Nephron progenitor cell (in vitro differentiated cells): ENCODE measurements at regions not wholly inside any gene's neighbourhood (a gene's known extent, or its start where the extent isn't known, plus 50 kb on each side); places are given as distances from the start of the nearest gene placed in this dataset.

ENCODE experiments used
- DNase-seq: peaks from one replicate; pipeline ENCODE4 v3.0.0; 2021
- H3K27ac Mint-ChIP-seq: 2 replicates; pipeline ENCODE4 v1.8.0; 2021; ENCODE audit warnings: mild to moderate bottlenecking, moderate library complexity, mixed read lengths
- H3K27me3 Mint-ChIP-seq: 2 replicates; pipeline ENCODE4 v1.8.0; 2021; ENCODE audit warnings: mild to moderate bottlenecking, low read depth, mixed read lengths; ENCODE audit not compliant: poor library complexity
- H3K36me3 Mint-ChIP-seq: 2 replicates; pipeline ENCODE4 v1.8.0; 2021; ENCODE audit warnings: low read depth, mixed read lengths
- H3K4me1 Mint-ChIP-seq: 2 replicates; pipeline ENCODE4 v1.8.0; 2021; ENCODE audit warnings: mixed read lengths
- H3K4me3 Mint-ChIP-seq: 2 replicates; pipeline ENCODE4 v1.8.0; 2021; ENCODE audit warnings: mild to moderate bottlenecking, moderate library complexity, mixed read lengths
- H3K9me3 Mint-ChIP-seq: 2 replicates; pipeline ENCODE4 v1.8.0; 2021; ENCODE audit warnings: mild to moderate bottlenecking, moderate library complexity, mixed read lengths
- TF ChIP-seq, protein P1 (sequence below): fragments of 200-600 bp; sonication (generic); IDR thresholded peaks from 2 replicates; pipeline ENCODE4 v1.5.0; 2021; ENCODE audit warnings: antibody characterized with exemption

DNA sequence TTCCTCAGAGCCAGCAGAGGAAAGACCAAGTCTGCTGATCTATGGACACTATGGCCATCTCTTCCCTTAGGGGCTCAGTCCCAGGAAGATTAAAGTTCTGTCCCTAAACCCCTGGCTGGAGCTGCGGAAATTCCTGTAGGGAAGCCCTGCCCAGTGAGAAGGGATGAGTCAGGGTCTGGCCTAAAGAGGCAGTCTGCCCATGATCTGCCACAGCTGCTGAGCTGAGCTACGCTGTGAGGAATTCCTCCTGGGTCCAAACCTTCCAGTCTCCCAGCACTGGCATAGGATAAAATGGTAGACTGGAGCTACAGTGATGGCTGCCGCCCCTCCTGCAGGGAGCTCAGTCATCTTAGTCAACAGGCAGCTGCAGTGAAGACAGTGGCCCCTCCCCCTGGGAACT lies 213.7 kb downstream of the BRINP2 start:
- TF ChIP-seq, protein P1, sequence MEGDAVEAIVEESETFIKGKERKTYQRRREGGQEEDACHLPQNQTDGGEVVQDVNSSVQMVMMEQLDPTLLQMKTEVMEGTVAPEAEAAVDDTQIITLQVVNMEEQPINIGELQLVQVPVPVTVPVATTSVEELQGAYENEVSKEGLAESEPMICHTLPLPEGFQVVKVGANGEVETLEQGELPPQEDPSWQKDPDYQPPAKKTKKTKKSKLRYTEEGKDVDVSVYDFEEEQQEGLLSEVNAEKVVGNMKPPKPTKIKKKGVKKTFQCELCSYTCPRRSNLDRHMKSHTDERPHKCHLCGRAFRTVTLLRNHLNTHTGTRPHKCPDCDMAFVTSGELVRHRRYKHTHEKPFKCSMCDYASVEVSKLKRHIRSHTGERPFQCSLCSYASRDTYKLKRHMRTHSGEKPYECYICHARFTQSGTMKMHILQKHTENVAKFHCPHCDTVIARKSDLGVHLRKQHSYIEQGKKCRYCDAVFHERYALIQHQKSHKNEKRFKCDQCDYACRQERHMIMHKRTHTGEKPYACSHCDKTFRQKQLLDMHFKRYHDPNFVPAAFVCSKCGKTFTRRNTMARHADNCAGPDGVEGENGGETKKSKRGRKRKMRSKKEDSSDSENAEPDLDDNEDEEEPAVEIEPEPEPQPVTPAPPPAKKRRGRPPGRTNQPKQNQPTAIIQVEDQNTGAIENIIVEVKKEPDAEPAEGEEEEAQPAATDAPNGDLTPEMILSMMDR, result no peak
- DNase-seq, result no peak
- Mint-ChIP-seq H3K27me3 (peaks cover 3% of the 10 kb centered on the region), H3K27ac (no peak overlapping the region), H3K9me3 (peaks cover 40% of the 10 kb centered on the region), H3K4me1 (peaks cover 6% of the 10 kb centered on the region), H3K36me3 (peaks cover 12% of the 10 kb centered on the region), H3K4me3 (no peak overlapping the region)

DNA sequence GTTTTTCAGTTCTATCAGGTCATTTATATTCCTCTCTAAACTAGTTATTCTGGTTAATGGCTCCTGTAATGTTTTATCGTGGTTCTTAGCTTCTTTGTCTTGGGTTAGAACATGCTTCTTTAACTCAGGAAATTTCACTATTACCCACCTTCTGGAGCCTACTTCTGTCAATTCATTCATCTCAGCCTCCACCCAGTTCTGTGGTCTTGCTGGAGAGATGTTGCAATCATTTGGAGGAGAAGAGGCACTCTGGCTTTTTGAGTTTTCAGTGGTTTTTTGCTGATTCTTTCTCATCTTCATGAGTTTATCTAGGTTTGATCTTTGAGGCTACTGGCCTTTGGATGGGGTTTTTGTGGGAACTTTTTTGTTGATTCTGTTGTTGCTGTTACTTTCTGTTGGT lies 213.0 kb downstream of the BRINP2 start:
- no peak overlapping the region for H3K27ac Mint-ChIP-seq
- H3K36me3 Mint-ChIP-seq, result peaks cover 12% of the 10 kb centered on the region
- TF ChIP-seq, protein P1, result no peak
- no peak overlapping the region for H3K4me3 Mint-ChIP-seq
- H3K9me3 Mint-ChIP-seq, result peaks cover 42% of the 10 kb centered on the region
- no peak for DNase-seq
- H3K27me3 Mint-ChIP-seq, result peaks cover 3% of the 10 kb centered on the region
- peaks cover 6% of the 10 kb centered on the region for H3K4me1 Mint-ChIP-seq

DNA sequence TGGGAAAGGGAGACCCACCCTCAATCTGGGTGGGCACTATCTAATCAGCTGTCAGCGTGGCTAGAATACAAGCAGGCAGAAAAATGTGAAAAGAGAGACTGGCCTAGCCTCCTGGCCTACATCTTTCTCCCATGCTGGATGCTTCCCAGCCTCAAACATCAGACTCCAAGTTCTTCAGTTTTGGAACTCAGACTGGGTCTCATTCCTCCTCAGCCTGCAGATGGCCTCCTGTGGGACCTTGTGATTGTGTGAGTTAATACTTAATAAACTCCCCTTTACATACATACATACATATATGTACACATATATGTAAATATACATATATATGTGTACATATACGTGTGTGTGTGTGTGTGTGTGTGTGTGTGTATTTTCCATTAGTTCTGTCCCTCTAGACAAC lies 207.1 kb downstream of the BRINP2 start:
- Mint-ChIP-seq H3K36me3 (peaks cover 14% of the 10 kb centered on the region), H3K27me3 (no peaks in the 10 kb centered on the region), H3K9me3 (peaks cover 50% of the 10 kb centered on the region), H3K4me1 (no peaks in the 10 kb centered on the region), H3K4me3 (no peak overlapping the region), H3K27ac (no peak overlapping the region)
- TF ChIP-seq, protein P1, result no peak
- no peak for DNase-seq

DNA sequence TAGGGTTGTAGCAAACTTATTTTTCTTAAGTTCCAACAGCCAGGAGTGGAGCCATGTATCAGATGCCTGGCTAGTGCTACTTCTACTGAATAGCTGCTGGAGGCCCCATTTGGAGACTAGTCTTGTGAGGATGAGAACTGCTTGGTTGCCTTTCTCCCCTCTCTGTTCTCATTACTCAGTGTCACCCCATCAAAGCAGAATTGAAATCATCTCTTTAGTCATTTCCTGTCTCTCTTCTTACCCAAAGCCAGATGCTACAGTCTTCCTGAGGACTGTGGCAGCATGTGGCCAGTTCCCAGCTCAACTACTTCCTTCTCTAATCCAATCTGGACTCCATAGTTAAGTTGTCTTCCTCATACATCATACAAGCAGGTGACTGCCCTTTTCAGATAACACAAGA lies 197.5 kb downstream of the BRINP2 start:
- Mint-ChIP-seq H3K4me1 (peaks cover 10% of the 10 kb centered on the region), H3K4me3 (no peak overlapping the region), H3K27ac (no peak overlapping the region), H3K36me3 (no peaks in the 10 kb centered on the region), H3K9me3 (no peaks in the 10 kb centered on the region), H3K27me3 (peaks cover under 1% of the 10 kb centered on the region)
- no peak for DNase-seq
- TF ChIP-seq, protein P1, result no peak

DNA sequence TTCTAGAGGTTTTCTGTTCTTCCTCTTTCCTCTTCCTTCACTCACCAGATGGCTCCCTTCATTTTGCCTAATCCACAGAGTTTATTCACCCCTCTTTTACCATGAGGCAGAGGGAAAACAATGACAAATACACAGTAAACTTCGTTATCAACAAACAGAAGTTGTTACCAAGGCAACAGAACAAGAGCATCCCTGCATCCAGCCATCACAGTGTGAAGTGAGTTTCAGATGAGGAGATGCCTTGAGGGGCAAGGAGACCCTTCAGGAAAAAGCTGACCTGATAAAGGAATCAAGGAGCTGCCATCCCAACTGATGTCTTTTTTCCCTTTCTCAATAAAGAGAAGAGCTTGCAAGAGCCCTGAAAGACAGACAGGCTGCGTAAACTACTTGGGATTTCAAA lies 195.3 kb downstream of the BRINP2 start:
- H3K9me3 Mint-ChIP-seq, result no peaks in the 10 kb centered on the region
- H3K4me3 Mint-ChIP-seq, result no peak overlapping the region
- no peak for DNase-seq
- peaks cover 7% of the 10 kb centered on the region for H3K27me3 Mint-ChIP-seq
- no peaks in the 10 kb centered on the region for H3K36me3 Mint-ChIP-seq
- peaks cover 12% of the 10 kb centered on the region for H3K4me1 Mint-ChIP-seq
- TF ChIP-seq, protein P1, result no peak
- H3K27ac Mint-ChIP-seq, result no peak overlapping the region

DNA sequence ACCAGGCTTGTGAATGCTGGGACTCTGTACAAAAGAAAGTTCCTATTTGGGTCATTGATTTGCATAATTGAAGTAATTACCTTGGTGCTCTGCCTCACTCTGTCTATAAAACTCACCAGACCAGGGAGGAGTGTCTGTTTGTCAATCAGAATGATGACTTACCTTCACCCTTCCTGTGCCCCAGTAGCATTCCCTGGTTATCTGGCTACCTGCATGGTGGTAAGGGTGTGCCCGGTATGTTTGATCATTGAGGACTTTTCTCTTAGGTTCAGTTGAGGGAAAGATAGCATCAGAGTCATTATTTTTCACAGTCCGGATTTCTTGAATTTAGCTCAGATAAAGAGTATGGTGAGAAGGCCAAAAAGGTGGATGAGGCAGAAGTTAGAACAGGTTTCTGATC lies 190.0 kb downstream of the BRINP2 start:
- Mint-ChIP-seq H3K4me1 (peaks cover 26% of the 10 kb centered on the region), H3K27me3 (peaks cover 11% of the 10 kb centered on the region), H3K9me3 (no peaks in the 10 kb centered on the region), H3K4me3 (no peak overlapping the region), H3K36me3 (no peaks in the 10 kb centered on the region), H3K27ac (no peak overlapping the region)
- DNase-seq, result no peak
- TF ChIP-seq, protein P1, result no peak
